NAMALWA (cell line): ENCODE measurements at regions not wholly inside any gene's neighbourhood (a gene's known extent, or its start where the extent isn't known, plus 50 kb on each side); places are given as distances from the start of the nearest gene placed in this dataset.

Experiments
- DNase-seq: peaks from one replicate; pipeline ENCODE4 v3.0.0-alpha.2; 2015; ENCODE audit warnings: low spot score

DNA sequence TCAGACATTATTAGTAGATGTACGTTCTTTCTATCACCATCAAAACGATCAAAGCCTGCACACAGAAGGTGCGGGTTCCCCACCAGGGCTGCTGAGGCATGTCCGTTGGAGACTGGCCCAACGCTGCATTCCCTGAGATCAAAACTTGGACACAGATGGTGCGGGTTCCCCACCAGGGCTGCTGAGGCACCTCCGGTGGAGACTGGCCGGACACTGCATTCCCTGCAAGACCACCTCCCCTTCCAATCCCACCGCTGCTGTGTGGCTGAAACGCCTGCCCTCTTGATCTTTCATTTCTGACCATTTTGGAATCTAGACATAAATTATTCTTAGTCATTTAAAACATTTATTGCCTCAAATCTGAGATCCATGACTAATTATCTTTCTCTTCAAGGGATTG, 254.2 kb upstream of the SALL3 start:
- no peak for DNase-seq

DNA sequence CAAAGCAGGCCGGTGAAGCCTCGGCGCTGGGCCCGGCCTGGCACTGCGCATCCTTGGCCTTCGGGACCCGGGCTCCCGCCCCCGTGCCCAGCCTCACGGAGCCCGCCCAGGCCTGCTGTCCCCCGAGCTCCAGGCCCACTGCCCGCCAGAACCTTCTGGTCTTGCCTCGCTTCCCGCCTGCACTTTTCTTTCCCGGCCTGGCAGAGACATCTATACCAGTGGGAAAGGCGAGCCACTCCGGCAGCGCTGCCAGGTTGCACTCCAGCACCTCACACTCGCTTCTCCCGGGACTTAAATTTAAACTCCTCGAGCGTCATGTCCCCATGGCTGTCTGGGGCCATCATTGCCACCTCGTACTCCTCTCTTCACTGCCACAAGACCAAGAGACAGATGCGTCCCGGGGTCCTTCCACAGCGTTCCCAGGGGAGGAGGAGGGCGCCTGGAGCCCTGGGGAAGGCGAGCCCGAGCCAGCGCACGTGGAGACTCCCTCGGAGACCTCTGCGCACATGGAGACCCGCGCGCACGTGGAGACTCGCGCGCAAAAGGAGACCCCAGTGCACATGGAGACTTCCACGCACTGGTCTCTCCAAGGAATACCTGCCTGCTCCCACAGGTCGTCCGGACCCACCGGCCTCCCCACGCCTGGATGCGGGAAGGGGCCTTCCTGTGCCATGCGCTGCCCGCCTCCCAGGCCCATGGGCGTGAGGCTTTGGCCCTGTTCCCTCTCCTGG, 253.1 kb upstream of the SALL3 start:
- no peak for DNase-seq

DNA sequence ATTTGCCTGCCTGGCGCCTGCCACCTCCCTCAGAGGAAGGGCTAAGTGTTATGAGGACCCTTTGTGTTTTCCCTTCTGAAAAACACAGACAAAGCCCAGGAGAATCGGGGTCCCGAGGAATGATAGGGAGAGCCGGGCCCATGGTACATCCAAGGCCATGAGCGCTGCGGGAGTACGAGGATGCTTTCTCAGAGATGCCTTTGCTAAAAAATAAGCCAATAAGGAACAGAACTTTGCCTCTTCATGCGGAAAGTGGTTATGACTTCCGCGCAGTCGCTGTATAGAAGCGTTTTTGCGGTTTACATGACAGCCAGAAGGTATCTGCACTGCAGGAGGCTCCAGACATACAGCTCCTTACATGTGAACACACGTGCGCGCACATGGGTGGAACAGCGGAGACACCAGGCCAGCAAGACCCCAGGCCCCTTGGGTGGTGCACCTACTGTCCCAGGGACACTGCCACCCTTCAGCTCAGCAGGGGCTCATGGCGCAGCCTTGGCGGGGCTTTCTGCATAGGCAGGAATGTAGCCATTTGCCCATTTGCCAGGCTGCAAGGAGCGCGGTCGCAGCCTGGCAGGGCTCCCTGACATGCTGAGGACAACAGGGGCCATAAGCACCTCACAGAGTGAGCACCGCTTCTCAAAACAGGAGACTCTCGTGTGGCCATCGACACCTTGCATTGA, 252.4 kb upstream of the SALL3 start:
- no peak for DNase-seq

DNA sequence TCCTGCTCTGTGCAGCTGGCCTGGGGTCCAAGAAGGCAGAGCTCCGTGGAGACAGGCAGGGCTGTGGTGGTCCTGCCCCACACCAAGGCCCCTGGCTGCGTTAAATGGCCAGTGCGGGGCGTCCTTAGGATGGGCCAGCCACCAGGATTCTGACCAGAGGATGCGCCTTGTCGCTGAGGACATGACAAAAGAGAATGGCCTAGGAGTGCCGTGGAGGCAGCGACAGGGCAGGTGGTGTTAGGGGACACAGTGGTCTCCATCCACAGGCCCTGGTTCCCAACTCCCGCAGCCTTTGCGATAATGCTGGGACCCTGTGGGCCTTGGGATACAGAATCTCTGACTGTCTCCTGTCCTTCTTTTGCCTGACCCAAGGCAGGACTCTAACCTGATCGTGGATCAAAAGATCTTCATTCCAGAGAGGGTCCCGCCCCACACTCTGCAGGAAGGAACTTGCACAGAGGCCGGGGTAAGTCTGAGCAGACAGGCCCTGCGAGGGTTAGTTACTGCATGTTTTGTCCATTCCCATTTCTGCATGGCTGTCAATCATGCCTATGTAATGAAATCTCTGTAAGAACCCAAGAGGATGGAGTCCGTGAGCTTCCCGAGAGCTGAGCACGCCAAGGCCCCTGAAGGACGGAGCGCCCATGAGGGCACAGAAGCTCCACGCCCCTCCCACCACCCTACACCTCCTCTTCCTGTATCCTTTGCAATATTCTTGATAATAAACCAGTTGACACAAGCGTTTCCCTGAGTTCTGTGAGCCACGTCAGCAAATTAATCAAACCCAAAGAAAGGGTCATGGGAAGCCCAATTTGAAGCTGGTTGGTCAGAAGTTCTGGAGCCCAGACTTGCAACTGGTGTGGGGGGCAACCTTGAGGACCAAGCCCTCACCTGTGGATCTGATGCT, 251.5 kb upstream of the SALL3 start:
- DNase-seq: no peak

DNA sequence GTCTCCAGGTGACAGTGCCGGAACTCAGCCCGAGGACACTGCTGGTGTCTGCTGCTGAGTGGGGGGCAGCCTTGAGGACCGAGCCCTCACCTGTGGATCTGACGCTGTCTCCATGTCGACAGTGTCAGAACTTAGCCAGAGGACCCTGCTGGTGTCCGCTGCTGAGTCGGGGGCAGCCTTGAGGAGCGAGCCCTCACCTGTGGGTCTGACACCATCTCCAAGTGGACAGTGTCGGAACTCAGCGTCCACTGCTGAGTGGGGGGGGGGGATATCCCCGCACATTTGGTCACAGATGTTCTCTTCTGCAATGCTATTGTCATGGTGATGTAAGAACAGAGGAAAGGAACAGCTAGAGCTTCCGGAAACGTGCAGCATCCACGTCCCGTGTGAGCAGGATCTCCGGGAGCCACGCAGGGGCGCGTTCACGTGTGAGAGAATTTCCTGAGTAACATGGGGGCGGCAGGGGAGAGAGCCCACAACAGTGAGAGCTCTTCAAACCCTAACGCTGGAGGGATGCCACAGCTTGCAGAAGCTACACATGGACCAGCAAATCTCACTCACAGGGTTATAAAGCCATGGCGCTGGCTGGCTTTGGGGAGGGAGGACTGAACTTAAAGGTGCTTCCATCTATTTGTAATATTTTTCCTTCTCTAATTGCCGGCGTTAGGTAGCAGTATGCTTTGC, 250.7 kb upstream of the SALL3 start:
- no peak for DNase-seq

DNA sequence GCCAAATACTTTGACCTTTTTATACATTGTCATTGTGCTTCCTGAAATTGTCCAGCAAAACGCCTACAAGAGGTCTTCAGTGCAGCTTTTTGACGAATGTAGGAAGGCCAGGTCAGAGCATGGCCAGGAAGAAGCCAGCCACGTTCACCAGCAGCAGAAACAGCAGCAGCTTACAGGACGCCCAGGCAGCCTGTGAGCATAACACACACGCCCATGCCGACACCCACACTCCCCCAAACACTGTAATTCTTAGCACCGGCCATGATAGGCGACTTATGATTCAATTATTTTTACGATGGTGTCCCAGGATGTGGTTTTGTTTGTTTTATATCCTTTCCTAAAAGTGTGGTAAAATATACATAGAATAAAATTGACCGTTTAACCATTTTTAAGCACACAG, 249.1 kb upstream of the SALL3 start:
- DNase-seq: no peak

DNA sequence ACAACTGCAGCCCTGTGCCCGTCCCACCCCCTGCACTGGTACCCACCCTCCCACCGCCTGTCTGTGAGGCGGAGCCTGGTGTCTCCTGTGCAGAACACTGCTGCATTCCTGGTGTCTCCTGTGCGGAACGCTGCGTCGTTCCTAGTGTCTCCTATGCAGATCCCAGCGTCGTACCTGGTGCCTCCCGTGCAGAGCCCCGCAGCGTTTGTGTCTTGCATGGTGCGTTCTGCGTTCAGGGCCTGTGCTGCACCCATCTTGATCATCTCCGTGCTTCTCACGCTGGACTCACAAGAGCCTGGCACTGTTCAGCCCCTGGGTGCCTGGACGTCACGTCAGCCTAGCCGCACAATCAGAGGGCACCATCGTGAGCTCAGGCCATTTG, 248.6 kb upstream of the SALL3 start:
- no peak for DNase-seq

DNA sequence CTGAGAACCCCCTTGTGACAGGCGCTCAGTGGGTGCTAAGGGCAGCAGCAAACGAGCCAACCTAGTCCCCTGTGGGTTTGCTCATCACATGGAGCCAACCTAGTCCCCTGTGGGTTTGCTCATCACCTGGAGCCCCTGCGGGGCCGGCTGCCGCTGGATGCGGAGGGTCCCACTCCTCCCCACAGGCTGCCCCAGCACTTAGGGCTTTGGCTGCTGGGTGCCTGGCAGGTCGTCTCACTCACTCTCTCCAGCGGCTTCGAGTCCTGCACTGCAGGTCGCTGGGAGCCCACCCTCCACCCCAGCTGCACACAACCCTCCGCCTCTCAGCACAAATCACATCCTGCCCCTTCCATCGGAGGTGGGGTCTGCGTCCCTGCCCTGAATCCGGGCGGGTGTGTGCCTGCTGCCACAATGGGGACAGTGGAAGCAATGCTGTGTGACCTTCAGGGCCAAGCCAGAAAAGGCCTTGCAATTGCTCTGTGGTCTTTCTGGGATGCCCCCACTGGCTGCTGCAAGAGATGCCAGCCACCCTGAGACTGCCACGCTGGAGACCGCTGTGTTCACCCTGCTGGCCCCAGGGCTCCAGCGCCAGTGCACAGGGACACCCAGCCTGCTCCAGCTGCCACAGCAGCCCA, 248.1 kb upstream of the SALL3 start:
- DNase-seq: no peak

DNA sequence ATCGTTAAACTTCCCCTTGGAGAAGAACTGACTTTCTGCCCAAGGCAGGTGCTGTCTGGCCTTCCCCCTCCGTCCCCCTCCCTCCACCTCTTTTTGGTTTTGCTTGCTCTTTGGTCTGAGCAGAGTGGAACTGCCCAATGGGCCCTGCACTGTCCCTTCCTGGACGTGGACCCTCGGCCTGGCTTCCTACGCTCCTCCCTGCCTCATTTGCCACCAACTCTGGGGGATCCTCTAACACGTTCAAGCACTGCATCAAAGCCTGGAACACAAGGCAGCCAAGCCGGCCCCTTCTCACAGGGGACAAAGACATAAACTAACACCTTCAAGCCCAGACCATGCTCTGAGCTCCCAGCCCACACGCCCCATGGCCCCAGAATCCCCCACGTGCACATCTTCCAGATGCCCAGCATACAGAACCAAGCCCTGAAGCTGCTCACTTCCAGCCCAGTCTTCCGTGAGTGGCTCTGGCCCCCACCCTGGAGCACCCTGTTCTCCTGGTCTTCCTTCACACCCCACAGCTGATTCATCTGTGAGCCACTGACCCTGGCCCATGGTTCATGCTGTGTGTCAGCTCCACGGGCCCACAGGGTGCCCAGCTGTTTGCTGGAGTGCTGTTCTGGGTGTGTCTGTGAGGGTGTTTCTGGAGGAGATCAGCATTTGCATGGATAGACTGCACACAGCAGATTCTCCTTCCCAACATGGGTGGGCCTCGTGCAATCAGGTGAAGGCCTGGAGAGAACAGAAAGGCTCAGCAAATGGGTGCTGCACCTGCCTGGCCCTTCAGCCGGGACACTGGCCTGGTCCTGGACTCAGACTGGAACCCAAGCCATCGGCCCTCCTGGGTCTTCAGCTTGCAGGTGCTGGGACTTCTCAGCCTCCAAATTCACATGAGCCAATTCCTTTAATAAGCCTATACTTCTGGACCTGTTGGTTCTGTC, 247.1 kb upstream of the SALL3 start:
- no peak for DNase-seq

DNA sequence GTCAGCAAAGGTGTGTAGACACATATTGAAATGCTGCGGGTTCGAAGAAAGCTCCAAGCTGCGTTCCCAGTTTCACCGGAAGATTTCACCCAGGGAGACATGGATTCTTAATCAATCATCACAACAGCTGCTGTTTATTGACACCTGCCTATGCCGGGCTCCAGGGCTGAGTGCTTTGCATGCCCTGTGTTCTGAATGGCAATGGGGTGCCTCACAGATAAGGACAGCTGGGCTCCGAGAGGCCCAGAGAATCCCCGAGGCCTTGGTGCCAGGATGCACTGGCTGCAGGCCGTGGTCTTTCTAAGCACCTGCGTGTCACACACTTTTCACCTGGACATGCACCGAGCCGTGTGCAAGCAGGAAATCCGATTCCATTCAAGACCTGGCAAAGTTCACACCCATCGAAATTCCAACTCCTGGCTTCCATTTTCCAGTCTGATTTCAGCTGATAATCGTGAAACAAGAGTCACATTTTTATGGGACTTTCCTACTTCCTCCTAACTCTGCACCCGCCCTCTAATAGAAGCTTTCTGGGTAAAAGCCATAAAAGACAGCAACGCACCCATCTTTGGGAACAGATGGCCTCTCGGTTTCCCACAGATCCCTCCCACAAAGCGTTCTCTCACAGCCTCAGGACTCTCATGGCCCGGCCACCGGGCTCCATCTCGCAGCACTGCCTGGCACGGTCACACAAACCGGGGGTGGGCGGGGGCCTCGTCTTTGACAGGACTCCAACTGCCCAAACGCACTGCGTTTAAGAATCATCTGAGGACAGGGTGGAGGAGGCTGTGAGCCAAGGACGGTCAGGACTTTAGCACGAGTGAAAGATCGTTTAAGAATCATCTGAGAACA, 245.6 kb upstream of the SALL3 start:
- no peak for DNase-seq

DNA sequence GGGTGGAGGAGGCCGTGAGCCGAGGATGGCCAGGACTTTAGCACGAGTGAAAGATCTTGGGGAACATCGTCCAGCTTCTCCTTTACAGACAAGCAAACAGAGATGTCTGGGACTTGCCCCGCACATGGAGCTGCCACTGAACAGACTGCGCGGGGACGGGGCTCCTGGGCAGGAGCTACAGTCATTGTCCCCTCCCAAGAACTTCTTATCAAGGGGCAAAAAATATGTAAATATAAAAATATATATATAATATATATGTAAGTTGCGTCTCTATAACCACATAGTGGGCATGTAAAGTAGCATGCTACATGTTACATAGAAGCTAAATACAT, 245.0 kb upstream of the SALL3 start:
- DNase-seq: no peak

DNA sequence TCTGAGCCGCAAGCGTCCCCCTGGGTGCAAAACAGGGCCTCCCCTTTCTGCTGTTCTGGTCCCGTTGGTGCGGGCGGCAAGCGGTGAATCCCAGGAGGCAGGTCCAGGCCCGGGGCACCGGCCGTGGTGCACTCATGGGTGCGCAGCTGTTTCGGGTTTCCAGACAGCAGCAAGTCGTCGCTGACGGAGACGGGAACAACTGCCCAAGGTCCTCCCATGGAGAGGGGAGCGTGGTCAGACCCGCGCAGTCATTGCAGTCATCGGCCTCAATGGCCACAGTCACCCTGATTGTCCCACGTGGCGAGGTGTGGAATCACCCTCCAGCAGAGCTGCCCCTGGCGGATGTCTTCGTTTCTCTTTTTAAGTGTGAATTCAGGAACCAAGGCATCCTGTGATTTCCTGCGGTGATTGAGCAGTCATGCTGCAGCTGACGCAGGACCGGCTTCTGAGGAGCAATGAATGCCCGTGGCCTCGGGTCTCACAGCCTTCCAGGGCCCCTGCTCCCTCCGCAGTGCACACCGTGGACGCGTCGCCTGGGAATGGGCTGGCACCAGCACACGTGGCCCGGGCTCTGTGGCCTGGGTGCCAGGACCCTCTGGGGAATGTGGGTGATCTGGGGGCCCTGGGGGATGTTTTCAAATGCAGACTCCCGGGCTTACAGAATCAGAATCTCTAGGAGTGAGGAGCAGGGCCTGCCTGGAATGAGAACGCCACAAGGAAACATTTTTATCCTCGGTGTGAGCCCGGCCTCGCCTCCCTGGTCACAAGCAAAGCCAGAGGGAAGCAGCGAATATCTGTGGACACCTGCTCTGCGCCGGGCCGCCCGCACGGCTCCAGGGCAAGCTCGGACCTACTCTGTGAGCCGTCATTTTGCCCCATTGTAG, 244.2 kb upstream of the SALL3 start:
- no peak for DNase-seq

DNA sequence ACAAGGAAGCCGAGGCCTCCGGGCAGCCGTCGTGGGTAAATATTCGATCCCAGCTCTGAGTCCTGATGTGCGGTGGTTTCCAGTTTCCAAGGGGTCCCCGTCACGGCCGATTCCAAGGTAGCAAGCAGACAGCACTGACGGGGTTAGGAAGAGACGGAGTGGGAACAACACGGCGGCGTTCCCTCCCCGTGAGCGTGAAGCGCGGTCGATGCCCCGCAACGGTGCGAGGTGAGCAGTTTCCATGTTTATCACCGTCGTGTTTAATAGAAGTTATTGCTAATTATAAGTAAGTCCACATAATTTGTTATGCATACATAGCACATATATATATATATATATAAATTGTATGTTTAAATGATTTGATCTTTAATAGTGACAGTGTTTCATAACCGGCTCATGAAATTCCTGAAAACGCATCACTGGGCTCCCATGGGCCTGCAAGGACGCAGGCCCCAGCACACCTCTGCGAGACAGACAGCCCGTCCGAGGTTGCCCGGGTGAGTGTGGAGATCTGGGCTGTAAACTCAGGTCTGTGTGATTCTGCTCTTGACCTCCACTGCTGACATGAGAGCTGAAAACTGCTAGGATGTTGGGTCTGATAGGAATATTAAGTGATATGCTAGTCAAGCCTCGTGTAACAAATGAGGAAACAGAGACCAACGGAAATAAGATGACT, 243.5 kb upstream of the SALL3 start:
- no peak for DNase-seq

DNA sequence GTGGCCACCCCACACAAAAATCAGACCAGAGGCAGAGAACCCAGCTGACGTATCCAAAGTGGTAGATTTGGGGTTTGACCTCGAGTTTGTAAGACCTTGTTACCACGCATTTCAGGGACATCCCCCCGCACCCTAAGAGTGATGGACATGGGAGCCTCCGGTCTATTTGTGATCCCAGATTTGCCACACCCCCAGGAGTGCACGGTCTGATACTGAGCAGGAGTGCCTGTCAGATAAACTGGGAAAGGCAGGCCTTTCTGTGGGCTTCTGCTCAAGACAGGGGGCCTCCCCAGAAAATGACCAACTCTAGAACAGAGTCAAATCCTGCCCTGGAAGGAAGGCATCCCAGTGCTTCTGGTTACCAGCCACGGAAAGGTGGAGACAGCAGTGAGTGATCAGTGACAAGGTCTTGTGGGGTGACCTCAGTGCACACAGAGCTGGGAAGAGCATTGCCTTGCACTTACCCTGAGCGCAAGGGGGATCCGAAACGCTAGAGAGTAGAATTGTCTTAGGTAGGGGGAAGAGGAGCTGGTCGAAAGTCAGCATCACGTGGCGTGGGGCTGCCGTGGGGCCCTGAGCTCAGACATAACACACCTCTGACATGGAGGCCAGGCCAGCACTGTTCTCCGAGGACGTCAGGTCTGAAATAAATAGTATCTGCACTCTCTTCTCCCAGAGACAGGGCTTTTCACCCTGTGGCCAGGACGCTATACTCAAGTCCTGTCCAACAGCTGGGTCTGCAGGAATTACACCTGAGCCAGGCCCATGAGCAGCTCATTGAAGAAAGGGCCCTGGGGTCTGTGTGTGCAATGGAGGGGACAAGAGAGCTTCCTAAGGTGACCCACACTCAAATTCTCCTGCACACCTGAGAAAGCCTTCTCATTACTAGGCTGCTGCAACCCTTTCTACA, 242.4 kb upstream of the SALL3 start:
- no peak for DNase-seq

DNA sequence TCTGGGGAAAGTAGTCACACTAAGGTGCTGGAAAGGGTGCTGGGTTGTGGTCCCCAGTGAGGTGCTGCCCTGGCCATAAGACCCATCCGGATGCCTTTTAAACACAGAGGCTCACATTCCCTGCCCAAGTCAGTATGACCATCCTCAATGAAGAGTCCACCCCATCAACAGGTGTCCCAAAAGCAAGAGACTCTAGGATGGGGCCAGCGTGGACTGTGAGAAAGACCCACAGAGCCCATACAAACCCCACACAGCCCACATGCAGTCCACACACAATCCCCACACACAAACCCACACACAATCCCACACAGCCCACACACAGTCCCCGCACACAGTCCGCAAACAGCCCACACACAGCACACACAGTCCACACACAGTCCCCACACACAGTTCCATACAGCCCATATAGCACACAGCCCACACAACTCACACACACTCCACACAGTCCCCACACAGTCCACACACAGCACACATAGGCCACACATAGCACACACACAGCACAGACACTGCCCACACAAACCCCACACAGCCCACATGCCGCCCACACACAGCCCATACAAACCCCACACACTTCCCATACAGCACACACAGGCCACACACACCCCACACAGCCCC, 241.4 kb upstream of the SALL3 start:
- no peak for DNase-seq

DNA sequence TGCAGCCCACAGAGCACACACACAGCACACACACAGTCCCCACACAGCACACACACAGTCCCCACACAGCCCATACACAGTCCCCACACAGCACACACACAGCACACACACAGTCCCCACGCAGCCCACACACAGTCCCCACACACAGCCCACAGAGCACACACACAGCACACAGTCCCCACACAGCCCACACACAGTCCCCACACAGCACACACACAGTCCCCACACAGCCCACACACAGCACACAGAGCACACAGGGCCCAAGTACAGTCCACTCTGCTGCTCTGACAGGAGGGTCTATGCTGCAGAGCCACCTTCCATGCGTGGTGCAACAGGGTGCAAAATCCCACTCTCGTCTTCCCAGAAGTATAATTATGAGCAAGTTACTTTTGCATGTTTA, 240.5 kb upstream of the SALL3 start:
- no peak for DNase-seq
